HUES64 (cell line): ENCODE measurements at regions not wholly inside any gene's neighbourhood (a gene's known extent, or its start where the extent isn't known, plus 50 kb on each side); places are given as distances from the start of the nearest gene placed in this dataset.
A peak's percentile ranks its signal among the peaks of the same experiment; 100 is the strongest.

Experiments
- H3K27ac ChIP-seq: 2 replicates; pipeline ENCODE4 v1.7.0; 2013; ENCODE audit warnings: low read depth, low read length, inconsistent platforms
- H3K27me3 ChIP-seq: 2 replicates; pipeline ENCODE4 v1.6.1; 2013; ENCODE audit warnings: mild to moderate bottlenecking, low read length; ENCODE audit not compliant: insufficient read depth
- H3K36me3 ChIP-seq: 2 replicates; pipeline ENCODE4 v1.6.1; 2013; ENCODE audit warnings: mild to moderate bottlenecking, low read length; ENCODE audit not compliant: insufficient read depth
- H3K4me1 ChIP-seq: 2 replicates; pipeline ENCODE4 v1.6.1; 2013; ENCODE audit warnings: mild to moderate bottlenecking, low read length, moderate library complexity; ENCODE audit not compliant: insufficient read depth
- H3K4me3 ChIP-seq: 2 replicates; pipeline ENCODE4 v1.5.1; 2013; ENCODE audit warnings: mild to moderate bottlenecking, low read length, moderate library complexity
- H3K9ac ChIP-seq: 2 replicates; pipeline ENCODE4 v1.6.1; 2013; ENCODE audit warnings: mild to moderate bottlenecking, low read depth, low read length
- H3K9me3 ChIP-seq: 2 replicates; pipeline ENCODE4 v1.6.1; 2013; ENCODE audit warnings: low read depth, low read length; ENCODE audit not compliant: insufficient read depth
- WGBS: fragments of 150-250, 120-280 bp; methylation state at CpG from one replicate; pipeline ENCODE4 v1.1.7; 2013; ENCODE audit warnings: missing lambda C conversion rate; 5-methylcytosine and 5-hydroxymethylcytosine counted together

DNA sequence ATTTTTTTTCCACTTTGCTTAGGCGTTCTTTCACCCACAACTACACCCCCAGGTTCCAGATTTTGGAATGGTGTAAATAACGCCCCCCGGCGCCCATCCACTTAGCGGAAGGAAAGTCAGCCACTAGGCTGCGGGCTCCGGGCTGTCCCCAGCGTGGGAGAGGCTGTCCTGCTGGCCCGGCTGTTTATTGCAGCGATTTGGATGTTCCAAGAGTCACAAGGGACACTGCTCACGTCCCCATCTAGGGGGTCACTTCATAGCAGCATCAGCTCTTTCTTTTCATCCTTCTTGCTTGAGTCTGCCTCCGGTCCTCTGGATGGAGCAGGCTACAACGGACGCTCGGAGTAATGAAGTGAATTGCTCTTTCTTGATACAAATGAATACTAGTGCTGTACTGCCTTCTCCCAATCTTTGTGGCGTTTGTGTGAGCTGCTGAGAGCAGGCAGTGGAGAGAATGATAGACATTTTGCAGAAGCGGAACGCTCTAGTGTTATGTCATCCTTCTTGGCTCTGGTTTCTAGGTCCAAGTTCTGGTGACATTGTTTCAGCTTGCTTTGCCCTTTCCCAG is 50.7 kb upstream of the PAIP2B start:
- Histone ChIP-seq H3K4me1 (peaks cover 36% of the 10 kb centered on the region), H3K27me3 (peaks cover 50% of the 10 kb centered on the region), H3K27ac (no peak overlapping the region), H3K36me3 (no peaks in the 10 kb centered on the region), H3K9me3 (peaks cover 4% of the 10 kb centered on the region; the same call in 1 of the 2 replicates), H3K9ac (no peak overlapping the region), H3K4me3 (peak overlapping the region; percentile 65)
- WGBS = 8% methylated on average over 18 of the region's 18 CpGs

DNA sequence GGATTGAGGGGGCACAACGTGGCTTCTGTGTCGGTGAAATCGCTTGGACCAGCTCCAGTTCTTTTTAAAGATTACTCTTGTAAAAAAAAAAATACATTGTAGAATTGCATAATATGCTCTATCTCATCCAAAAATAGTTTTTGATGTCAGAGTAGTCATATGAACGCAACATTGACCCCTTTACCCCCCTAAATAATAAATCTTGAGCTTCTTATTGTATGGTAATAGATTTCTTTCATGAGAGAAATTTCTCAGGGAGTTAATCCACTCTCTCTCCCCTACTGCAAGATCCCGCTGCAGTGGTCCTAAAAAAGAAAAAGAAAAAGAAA is 50.2 kb upstream of the PAIP2B start:
- peak overlapping the region; percentile 65 for H3K4me3 ChIP-seq
- H3K27me3 ChIP-seq = peaks cover 50% of the 10 kb centered on the region
- peaks cover 36% of the 10 kb centered on the region for H3K4me1 ChIP-seq
- peaks cover 4% of the 10 kb centered on the region; the same call in 1 of the 2 replicates for H3K9me3 ChIP-seq
- H3K27ac ChIP-seq = no peak overlapping the region
- H3K9ac ChIP-seq = no peak overlapping the region
- H3K36me3 ChIP-seq = no peaks in the 10 kb centered on the region
- WGBS = 6% methylated on average over 3 of the region's 5 CpGs

DNA sequence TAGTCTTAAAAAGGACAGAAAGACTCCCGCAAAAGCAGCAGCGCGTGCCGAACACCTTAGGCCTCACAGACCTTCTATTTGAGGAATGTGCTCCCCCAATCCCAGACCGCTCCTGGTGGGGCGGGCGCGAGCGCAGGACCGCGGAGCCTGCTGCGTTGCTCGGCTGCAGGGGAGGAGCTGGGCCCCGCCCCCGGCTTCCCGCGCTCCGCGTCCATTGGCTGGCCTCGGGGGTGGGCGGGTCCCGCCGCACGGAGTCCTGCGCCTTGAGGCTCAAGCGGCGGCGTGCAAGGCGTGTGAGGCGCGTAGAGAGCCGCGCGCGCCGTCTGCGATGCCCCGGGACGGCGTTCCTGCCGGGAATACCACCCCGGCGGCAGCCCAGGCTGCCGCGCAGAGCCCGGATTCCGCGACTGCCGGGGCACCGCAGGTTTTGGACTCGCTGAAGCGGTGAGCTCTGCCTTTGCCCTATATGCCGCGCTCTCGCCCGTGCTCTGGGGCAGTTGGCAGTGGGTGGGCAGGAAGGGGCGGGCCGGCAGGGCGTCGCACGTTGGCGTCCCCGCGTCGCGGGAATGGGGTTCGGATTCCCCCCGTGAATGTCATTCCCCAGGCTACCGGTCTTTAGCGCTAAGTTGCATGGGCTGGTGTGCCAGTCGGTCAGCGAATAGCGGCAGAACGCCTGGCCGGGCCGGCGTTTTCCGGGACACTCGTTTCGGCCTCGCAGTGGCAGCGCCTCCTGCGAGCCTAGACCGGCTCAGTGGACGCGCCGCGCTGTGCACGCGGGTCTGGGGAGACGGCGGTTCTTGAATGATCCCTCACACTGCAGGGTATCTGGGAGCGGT is 49.6 kb upstream of the PAIP2B start:
- H3K9me3 ChIP-seq = peaks cover 4% of the 10 kb centered on the region; the same call in 1 of the 2 replicates
- H3K4me3 ChIP-seq = peak overlapping the region; percentile 65
- H3K4me1 ChIP-seq = peaks cover 36% of the 10 kb centered on the region
- no peak overlapping the region for H3K27ac ChIP-seq
- peaks cover 50% of the 10 kb centered on the region for H3K27me3 ChIP-seq
- H3K36me3 ChIP-seq = no peaks in the 10 kb centered on the region
- under 1% methylated on average over 93 of the region's 93 CpGs for WGBS
- peak overlapping the region; percentile 30; the same call in 1 of the 2 replicates for H3K9ac ChIP-seq
